GM18507 (cell line): ENCODE measurements at regions not wholly inside any gene's neighbourhood (a gene's known extent, or its start where the extent isn't known, plus 50 kb on each side); places are given as distances from the start of the nearest gene placed in this dataset.

Experiments
- DNase-seq: peaks from one replicate; pipeline ENCODE4 v3.0.0; 2011; ENCODE audit warnings: low read depth; ENCODE audit not compliant: insufficient read length; ENCODE audit errors: extremely low spot score
- FAIRE-seq: peaks from 2 replicates; lab custom pipeline; 2011; peaks lifted over from hg19 to GRCh38; lab: Jason Lieb, UNC

GRCh38 chr2:133712369-133712768, 144.1 kb upstream of the NCKAP5 start:
- FAIRE-seq (no peak), DNase-seq (no peak)

GRCh38 chr2:133713049-133713580, 144.9 kb upstream of the NCKAP5 start:
- DNase-seq, result no peak
- no peak for FAIRE-seq

- no peak for FAIRE-seq
These were observed 147.9 kb upstream of the NCKAP5 start for GRCh38 chr2:133716166-133716565.

GRCh38 chr2:133717497-133717896, 149.2 kb upstream of the NCKAP5 start:
- no peak for FAIRE-seq
- no peak for DNase-seq

More at GRCh38 chr2:133716166-133716565, 147.9 kb upstream of the NCKAP5 start:
- DNase-seq, result no peak

- no peak for DNase-seq
- no peak for FAIRE-seq
These were observed 150.5 kb upstream of the NCKAP5 start for GRCh38 chr2:133718688-133719201.

GRCh38 chr2:133720429-133720828, 152.2 kb upstream of the NCKAP5 start:
- DNase-seq (no peak), FAIRE-seq (no peak)

- FAIRE-seq (no peak), DNase-seq (no peak)
These were observed 152.9 kb upstream of the NCKAP5 start for GRCh38 chr2:133721118-133721517.

GRCh38 chr2:133723133-133723532, 154.9 kb upstream of the NCKAP5 start:
- no peak for DNase-seq
- FAIRE-seq, result no peak

- FAIRE-seq (no peak), DNase-seq (no peak)
These were observed 158.7 kb upstream of the NCKAP5 start for GRCh38 chr2:133726973-133727372.

- DNase-seq, result no peak
- FAIRE-seq, result no peak
These were observed 163.8 kb upstream of the NCKAP5 start for GRCh38 chr2:133732059-133732458.

- no peak for DNase-seq
- FAIRE-seq, result no peak
These were observed 165.0 kb upstream of the NCKAP5 start for GRCh38 chr2:133732982-133733900.

GRCh38 chr2:133733901-133734255, 165.6 kb upstream of the NCKAP5 start:
- DNase-seq, result no peak
- FAIRE-seq, result no peak

GRCh38 chr2:133734716-133735495, 166.6 kb upstream of the NCKAP5 start:
- DNase-seq (no peak), FAIRE-seq (no peak)

GRCh38 chr2:133736674-133737073, 168.4 kb upstream of the NCKAP5 start:
- FAIRE-seq, result no peak

GRCh38 chr2:133737242-133737993, 169.2 kb upstream of the NCKAP5 start:
- no peak for DNase-seq
- no peak for FAIRE-seq

More at GRCh38 chr2:133736674-133737073, 168.4 kb upstream of the NCKAP5 start:
- no peak for DNase-seq

- DNase-seq, result no peak
- FAIRE-seq, result no peak
These were observed 170.8 kb upstream of the NCKAP5 start for GRCh38 chr2:133739039-133739438.

- FAIRE-seq (no peak), DNase-seq (no peak)
These were observed 172.2 kb upstream of the NCKAP5 start for GRCh38 chr2:133740500-133740899.

- no peak for FAIRE-seq
- DNase-seq, result no peak
These were observed 179.9 kb upstream of the NCKAP5 start for GRCh38 chr2:133748007-133748700.

- FAIRE-seq, result no peak
These were observed 185.4 kb upstream of the NCKAP5 start for GRCh38 chr2:133753665-133754064.

More at GRCh38 chr2:133753665-133754064, 185.4 kb upstream of the NCKAP5 start:
- no peak for DNase-seq
